ENCODE measurements at regions not wholly inside any gene's neighbourhood (a gene's known extent, or its start where the extent isn't known, plus 50 kb on each side); places are given as distances from the start of the nearest gene placed in this dataset.

DNA sequence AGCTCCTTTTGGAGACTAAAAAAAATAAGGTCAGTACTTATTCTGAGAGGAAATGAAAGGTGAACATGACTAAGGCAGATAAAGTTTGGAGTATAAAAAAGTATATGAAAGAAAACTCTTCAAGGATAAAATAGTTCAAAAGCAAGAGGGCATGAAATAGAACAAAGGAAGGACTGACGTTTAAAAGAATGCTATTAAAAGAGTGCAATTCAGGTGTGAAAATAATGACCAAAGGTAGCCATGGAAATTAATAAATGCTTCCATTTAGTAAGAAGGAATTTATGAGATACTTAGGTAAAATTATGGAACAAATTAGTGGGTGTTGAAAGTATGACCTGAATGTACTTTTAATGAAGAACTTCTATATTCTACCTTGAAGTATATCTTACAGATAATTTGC, 128.2 kb upstream of the WDFY3 start:
- TF ChIP-seq POLR2AphosphoS5 (IDR thresholded peaks at IDR 0.05) (no peak), CTCF (IDR thresholded peaks at IDR 0.05) (no peak), POLR2A (IDR thresholded peaks at IDR 0.05) (no peak), EP300 (IDR thresholded peaks at IDR 0.05; ENCODE audit: low read depth) (no peak)
- no peak for DNase-seq
- H3K36me3 ChIP-seq: no peaks in the 10 kb centered on the region
- no peak overlapping the region for H3K27ac ChIP-seq
- WGBS, 2 donors (ENCODE audit: low coverage in 1 of 2): 50 to 62% methylated on average over 1 of the region's 1 CpG
- H3K9me3 ChIP-seq: no peaks in the 10 kb centered on the region
- in situ Hi-C loops (cut with MboI; ENCODE audit: low pct_ligation_motif_present in 1 of 4, low pct_unique_long_range_greater_than_20kb in 1 of 4, low sequenced_read_pairs in 3 of 4) (no loop called here), intact Hi-C loops (cut with DNase I; ENCODE audit: low total_unique reads) (no loop called here)
- no peak overlapping the region for H3K4me3 ChIP-seq
- H3K27me3 ChIP-seq: no peaks in the 10 kb centered on the region
- no peaks in the 10 kb centered on the region for H3K4me1 ChIP-seq

GRCh38 chr4:85102606-85103005, 136.1 kb upstream of the WDFY3 start:
- intact Hi-C loops (cut with DNase I; ENCODE audit: low total_unique reads): no loop called here
- 50 to 88% methylated on average over 1 of the region's 1 CpG for WGBS, 2 donors (ENCODE audit: low coverage in 1 of 2)
- TF ChIP-seq POLR2AphosphoS5 (IDR thresholded peaks at IDR 0.05): no peak
- no peak for TF ChIP-seq POLR2A (IDR thresholded peaks at IDR 0.05)
- no peaks in the 10 kb centered on the region for H3K9me3 ChIP-seq
- no peaks in the 10 kb centered on the region for H3K4me1 ChIP-seq
- no peaks in the 10 kb centered on the region for H3K27me3 ChIP-seq
- in situ Hi-C loops (cut with MboI; ENCODE audit: low pct_ligation_motif_present in 1 of 4, low pct_unique_long_range_greater_than_20kb in 1 of 4, low sequenced_read_pairs in 3 of 4): no loop called here
- H3K27ac ChIP-seq: no peak overlapping the region
- no peak for DNase-seq
- H3K36me3 ChIP-seq: no peaks in the 10 kb centered on the region
- H3K4me3 ChIP-seq: no peak overlapping the region

DNA sequence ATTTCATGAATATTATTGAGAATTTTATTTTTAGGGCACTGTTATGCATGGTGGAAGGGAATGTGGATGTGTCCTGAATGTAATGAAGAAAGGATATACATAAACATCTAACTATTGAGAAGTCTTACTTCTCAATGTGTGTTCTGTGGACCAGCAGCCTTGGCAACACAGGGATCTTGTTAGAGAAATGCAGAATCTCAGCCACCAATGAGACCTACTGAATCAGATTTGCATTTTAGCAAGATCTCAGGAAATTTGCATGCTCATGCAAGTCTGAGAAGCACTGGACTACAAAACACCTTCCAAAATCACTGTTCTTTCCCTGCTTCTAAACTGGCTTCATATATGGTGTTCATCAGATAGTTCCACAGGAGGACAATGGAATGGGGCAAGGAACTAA, 139.7 kb upstream of the WDFY3 start:
- TF ChIP-seq EP300 (IDR thresholded peaks at IDR 0.05; ENCODE audit: low read depth) (no peak), CTCF (IDR thresholded peaks at IDR 0.05) (no peak), POLR2A (IDR thresholded peaks at IDR 0.05) (no peak), POLR2AphosphoS5 (IDR thresholded peaks at IDR 0.05) (no peak)

GRCh38 chr4:85106805-85107336, 140.4 kb upstream of the WDFY3 start:
- intact Hi-C loops (cut with DNase I; ENCODE audit: low total_unique reads) (no loop called here), in situ Hi-C loops (cut with MboI; ENCODE audit: low pct_ligation_motif_present in 1 of 4, low pct_unique_long_range_greater_than_20kb in 1 of 4, low sequenced_read_pairs in 3 of 4) (no loop called here)
- H3K36me3 ChIP-seq: no peaks in the 10 kb centered on the region
- 76 to 92% methylated on average over 4 to 5 of the region's 5 CpGs for WGBS, 2 donors (ENCODE audit: low coverage in 1 of 2)
- no peaks in the 10 kb centered on the region for H3K9me3 ChIP-seq
- TF ChIP-seq POLR2AphosphoS5 (IDR thresholded peaks at IDR 0.05) (no peak), POLR2A (IDR thresholded peaks at IDR 0.05) (no peak), CTCF (IDR thresholded peaks at IDR 0.05) (no peak), EP300 (IDR thresholded peaks at IDR 0.05; ENCODE audit: low read depth) (no peak)
- H3K4me1 ChIP-seq: no peaks in the 10 kb centered on the region
- H3K4me3 ChIP-seq: no peak overlapping the region
- no peak overlapping the region for H3K27ac ChIP-seq
- no peaks in the 10 kb centered on the region for H3K27me3 ChIP-seq
- no peak for DNase-seq

More for the DNA sequence above, 139.7 kb upstream of the WDFY3 start:
- no peak for DNase-seq
- H3K4me1 ChIP-seq: no peaks in the 10 kb centered on the region
- H3K4me3 ChIP-seq: no peak overlapping the region
- H3K36me3 ChIP-seq: no peaks in the 10 kb centered on the region
- H3K9me3 ChIP-seq: no peaks in the 10 kb centered on the region
- intact Hi-C loops (cut with DNase I; ENCODE audit: low total_unique reads) (no loop called here), in situ Hi-C loops (cut with MboI; ENCODE audit: low pct_ligation_motif_present in 1 of 4, low pct_unique_long_range_greater_than_20kb in 1 of 4, low sequenced_read_pairs in 3 of 4) (no loop called here)
- H3K27ac ChIP-seq: no peak overlapping the region
- no peaks in the 10 kb centered on the region for H3K27me3 ChIP-seq

DNA sequence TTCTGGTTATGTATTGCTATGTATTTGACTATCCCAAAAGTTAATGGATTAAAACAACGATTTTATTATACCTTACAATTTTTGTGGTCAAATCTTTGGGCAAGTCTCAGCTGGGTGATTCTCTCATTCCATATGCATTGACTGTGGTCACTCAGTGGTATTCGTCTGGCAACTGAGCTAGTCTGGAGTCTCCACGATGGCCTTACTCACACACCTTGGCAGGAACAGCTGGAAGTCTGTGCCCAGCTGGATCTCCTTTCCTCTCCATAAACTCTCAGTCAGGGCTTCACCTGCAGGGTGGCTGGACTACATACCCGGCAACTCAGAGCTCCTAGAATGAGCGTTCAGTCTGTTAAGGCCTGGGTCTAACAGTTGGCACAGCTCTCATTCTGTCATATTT, 141.1 kb upstream of the WDFY3 start:
- no peak for DNase-seq
- Histone ChIP-seq H3K27me3 (no peaks in the 10 kb centered on the region), H3K9me3 (no peaks in the 10 kb centered on the region), H3K4me3 (no peak overlapping the region), H3K4me1 (no peaks in the 10 kb centered on the region), H3K27ac (no peak overlapping the region), H3K36me3 (no peaks in the 10 kb centered on the region)
- 64 to 69% methylated on average over 3 to 5 of the region's 5 CpGs for WGBS, 2 donors (ENCODE audit: low coverage in 1 of 2)
- TF ChIP-seq POLR2AphosphoS5 (IDR thresholded peaks at IDR 0.05) (no peak), POLR2A (IDR thresholded peaks at IDR 0.05) (no peak), CTCF (IDR thresholded peaks at IDR 0.05) (no peak)
- in situ Hi-C loops (cut with MboI; ENCODE audit: low pct_ligation_motif_present in 1 of 4, low pct_unique_long_range_greater_than_20kb in 1 of 4, low sequenced_read_pairs in 3 of 4): no loop called here
- intact Hi-C loops (cut with DNase I; ENCODE audit: low total_unique reads): no loop called here
